ENCODE measurements at regions not wholly inside any gene's neighbourhood (a gene's known extent, or its start where the extent isn't known, plus 50 kb on each side); places are given as distances from the start of the nearest gene placed in this dataset.

DNA sequence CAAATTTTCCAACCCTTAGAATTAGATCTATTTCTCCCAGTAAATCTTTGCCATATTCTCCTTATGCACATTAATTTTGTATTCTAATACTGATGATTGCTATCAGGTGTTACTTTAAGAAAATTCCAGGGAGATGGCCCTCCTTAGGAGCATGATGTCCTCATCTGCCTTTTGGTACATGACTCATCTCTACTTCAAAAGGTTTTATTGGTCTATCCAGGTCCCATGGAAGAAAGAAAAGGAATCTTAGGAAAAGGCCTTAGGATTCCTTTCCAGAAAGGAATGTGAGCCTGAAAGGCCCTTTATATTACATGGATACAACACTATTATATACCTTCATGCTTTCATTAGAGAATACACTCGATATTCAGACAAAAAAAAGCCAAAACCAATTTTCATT is 968.2 kb downstream of the STIM2 start:
- TF ChIP-seq NFRKB (IDR thresholded peaks at IDR 0.05) (no peak), SUZ12 (IDR thresholded peaks at IDR 0.05) (no peak), TARDBP (IDR thresholded peaks at IDR 0.05) (no peak), CTBP1 (IDR thresholded peaks at IDR 0.05; ENCODE audit: borderline replicate concordance) (no peak), SP1 (IDR thresholded peaks at IDR 0.05) (no peak), HDGF (IDR thresholded peaks at IDR 0.05; ENCODE audit: borderline replicate concordance) (no peak), BHLHE40 (IDR thresholded peaks at IDR 0.05; ENCODE audit: borderline replicate concordance) (no peak), LEF1 (IDR thresholded peaks at IDR 0.05; ENCODE audit: borderline replicate concordance) (no peak), ELF4 (IDR thresholded peaks at IDR 0.05) (no peak), L3MBTL2 (conservative IDR thresholded peaks at IDR 0.05) (no peak), FOXA1 (IDR thresholded peaks at IDR 0.05) (no peak), FOXM1 (IDR thresholded peaks at IDR 0.05; ENCODE audit: borderline replicate concordance) (no peak)
- TF ChIP-seq, protein P1, sequence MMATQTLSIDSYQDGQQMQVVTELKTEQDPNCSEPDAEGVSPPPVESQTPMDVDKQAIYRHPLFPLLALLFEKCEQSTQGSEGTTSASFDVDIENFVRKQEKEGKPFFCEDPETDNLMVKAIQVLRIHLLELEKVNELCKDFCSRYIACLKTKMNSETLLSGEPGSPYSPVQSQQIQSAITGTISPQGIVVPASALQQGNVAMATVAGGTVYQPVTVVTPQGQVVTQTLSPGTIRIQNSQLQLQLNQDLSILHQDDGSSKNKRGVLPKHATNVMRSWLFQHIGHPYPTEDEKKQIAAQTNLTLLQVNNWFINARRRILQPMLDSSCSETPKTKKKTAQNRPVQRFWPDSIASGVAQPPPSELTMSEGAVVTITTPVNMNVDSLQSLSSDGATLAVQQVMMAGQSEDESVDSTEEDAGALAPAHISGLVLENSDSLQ (IDR thresholded peaks at IDR 0.05) = no peak
- CTCF ChIA-PET = no interaction called here
- DNase-seq (ENCODE audit: extremely low spot score) = no peak
- POLR2A ChIA-PET = no interaction called here

DNA sequence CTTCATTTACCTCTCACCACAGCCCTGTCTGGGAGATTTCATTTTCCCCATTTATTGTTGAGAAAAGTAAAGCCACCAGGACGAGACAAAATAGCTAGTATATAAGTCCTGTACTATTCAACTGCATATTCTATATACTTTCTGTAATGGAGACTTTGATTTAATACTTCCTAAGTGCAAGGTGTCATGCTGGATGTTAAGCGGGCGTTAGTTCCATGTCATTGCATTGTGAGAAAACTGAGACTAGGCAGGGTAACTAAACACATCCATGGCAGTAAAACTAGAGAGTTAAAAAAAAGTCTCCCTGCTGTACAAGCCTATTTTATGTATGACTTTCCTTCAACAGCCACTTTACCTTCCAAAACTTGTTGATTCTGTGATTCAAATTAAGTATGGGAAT is 969.6 kb downstream of the STIM2 start:
- TF ChIP-seq CTBP1 (IDR thresholded peaks at IDR 0.05; ENCODE audit: borderline replicate concordance) (no peak), FOXA1 (IDR thresholded peaks at IDR 0.05) (no peak), FOXK2 (IDR thresholded peaks at IDR 0.05) (no peak), ARNT (IDR thresholded peaks at IDR 0.05) (no peak), HDGF (IDR thresholded peaks at IDR 0.05; ENCODE audit: borderline replicate concordance) (no peak)
- TF ChIP-seq, protein P1 (IDR thresholded peaks at IDR 0.05) = no peak
- no peak for DNase-seq (ENCODE audit: extremely low spot score)
- POLR2A ChIA-PET = no interaction called here
- CTCF ChIA-PET = no interaction called here

DNA sequence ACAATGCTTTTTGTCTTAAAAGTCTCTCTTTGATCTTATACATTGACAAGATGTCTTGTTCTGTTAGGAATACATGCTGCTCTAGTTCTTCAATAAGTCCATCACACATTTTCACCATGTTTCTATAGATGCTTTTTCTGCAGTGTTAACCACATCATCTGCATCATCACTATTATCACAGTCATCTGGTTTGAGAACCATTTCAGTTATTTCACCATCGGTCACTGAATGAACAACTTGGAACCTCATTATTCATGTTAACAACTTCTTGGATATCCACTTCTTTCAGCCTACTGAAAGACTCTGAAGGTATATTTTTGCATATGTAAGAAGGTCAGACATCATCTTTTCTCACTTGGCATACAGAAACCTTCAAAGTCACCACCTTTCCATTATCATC is 975.2 kb downstream of the STIM2 start:
- no peak for DNase-seq (ENCODE audit: extremely low spot score)
- POLR2A ChIA-PET = no interaction called here
- CTCF ChIA-PET = no interaction called here
- TF ChIP-seq CTBP1 (IDR thresholded peaks at IDR 0.05; ENCODE audit: borderline replicate concordance) (no peak), ZNF384 (IDR thresholded peaks at IDR 0.05) (no peak), ELF4 (IDR thresholded peaks at IDR 0.05) (no peak), SUZ12 (IDR thresholded peaks at IDR 0.05) (no peak), FOXK2 (IDR thresholded peaks at IDR 0.05) (no peak), NFRKB (IDR thresholded peaks at IDR 0.05) (no peak), FOXA1 (IDR thresholded peaks at IDR 0.05) (no peak), BHLHE40 (IDR thresholded peaks at IDR 0.05; ENCODE audit: borderline replicate concordance) (no peak)
- TF ChIP-seq, protein P1 (IDR thresholded peaks at IDR 0.05) = no peak

DNA sequence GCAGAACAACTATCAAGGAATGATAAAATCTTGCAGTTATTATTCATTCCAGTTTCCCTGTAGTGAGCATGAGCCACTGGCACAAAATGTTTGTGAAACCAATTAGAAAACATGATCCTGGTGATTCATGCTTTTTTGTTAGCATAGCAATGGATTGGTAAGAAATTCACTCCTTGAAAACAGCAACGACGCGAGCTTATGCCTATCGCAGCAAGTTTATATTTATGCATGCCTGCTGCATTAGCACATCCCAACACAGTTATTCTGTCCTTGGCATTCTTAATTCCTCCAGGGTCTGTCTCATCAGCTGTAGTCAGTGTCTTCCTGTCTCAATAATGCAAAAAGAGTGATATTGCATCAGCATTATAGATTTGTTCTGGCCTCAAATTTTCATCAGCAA is 975.9 kb downstream of the STIM2 start:
- DNase-seq (ENCODE audit: extremely low spot score) = no peak
- ChIA-PET CTCF (no interaction called here), POLR2A (no interaction called here)
- TF ChIP-seq ZNF384 (IDR thresholded peaks at IDR 0.05) (no peak), HDGF (IDR thresholded peaks at IDR 0.05; ENCODE audit: borderline replicate concordance) (no peak), FOXM1 (IDR thresholded peaks at IDR 0.05; ENCODE audit: borderline replicate concordance) (no peak), L3MBTL2 (conservative IDR thresholded peaks at IDR 0.05) (no peak)

DNA sequence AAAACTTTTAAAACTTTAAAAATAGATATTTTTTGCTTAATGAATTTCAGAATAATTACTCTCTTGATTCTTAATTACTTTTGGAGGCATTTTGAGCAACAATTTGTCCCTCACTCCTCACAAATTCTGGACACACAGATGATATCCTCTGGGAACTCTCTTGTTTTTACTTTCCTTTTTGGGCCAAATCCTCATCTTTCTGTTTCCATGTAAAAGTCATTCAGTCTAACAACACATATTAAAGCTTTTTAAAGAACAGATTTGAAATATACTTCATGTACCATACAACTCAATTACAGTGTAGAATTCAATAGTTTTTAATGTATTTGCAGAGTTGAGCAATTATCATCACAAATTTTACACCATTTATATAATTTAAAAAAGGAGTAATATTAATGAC is 983.1 kb downstream of the STIM2 start:
- ChIA-PET POLR2A (no interaction called here), CTCF (no interaction called here)
- TF ChIP-seq ZNF384 (IDR thresholded peaks at IDR 0.05) = no peak
- no peak for TF ChIP-seq TARDBP (IDR thresholded peaks at IDR 0.05)
- no peak for TF ChIP-seq CTBP1 (IDR thresholded peaks at IDR 0.05; ENCODE audit: borderline replicate concordance)
- TF ChIP-seq SP1 (IDR thresholded peaks at IDR 0.05) = no peak
- TF ChIP-seq L3MBTL2 (conservative IDR thresholded peaks at IDR 0.05) = no peak
- no peak for TF ChIP-seq LEF1 (IDR thresholded peaks at IDR 0.05; ENCODE audit: borderline replicate concordance)
- no peak for TF ChIP-seq ELF4 (IDR thresholded peaks at IDR 0.05)
- TF ChIP-seq HDGF (IDR thresholded peaks at IDR 0.05; ENCODE audit: borderline replicate concordance) = no peak
- no peak for TF ChIP-seq NFRKB (IDR thresholded peaks at IDR 0.05)
- TF ChIP-seq FOXM1 (IDR thresholded peaks at IDR 0.05; ENCODE audit: borderline replicate concordance) = no peak
- no peak for TF ChIP-seq FOXA1 (IDR thresholded peaks at IDR 0.05)
- no peak for TF ChIP-seq FOXK2 (IDR thresholded peaks at IDR 0.05)
- TF ChIP-seq, protein P1 (IDR thresholded peaks at IDR 0.05) = no peak
- no peak for TF ChIP-seq ARNT (IDR thresholded peaks at IDR 0.05)
- no peak for DNase-seq (ENCODE audit: extremely low spot score)

DNA sequence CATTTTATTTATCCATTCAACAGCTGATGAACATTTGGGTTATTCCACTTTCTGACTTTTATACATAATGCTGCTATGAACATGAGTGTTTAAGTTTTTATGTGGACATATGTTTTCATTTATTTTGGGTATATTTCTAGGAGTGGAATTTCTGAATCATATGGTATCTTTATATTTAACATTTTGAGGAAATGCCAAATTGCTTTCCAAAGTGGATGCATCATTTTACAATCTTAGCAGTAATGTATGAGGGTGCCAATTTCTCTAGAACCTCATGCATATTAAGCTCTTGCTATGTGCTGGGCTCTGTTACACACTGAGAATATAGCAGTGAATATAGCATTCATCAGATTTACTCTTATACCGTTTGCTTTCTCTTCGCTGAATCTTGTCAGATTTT is 983.7 kb downstream of the STIM2 start:
- TF ChIP-seq FOXK2 (IDR thresholded peaks at IDR 0.05) = no peak
- TF ChIP-seq HDGF (IDR thresholded peaks at IDR 0.05; ENCODE audit: borderline replicate concordance) = no peak
- no peak for TF ChIP-seq SUZ12 (IDR thresholded peaks at IDR 0.05)
- TF ChIP-seq L3MBTL2 (conservative IDR thresholded peaks at IDR 0.05) = no peak
- TF ChIP-seq FOXM1 (IDR thresholded peaks at IDR 0.05; ENCODE audit: borderline replicate concordance) = no peak
- TF ChIP-seq ZNF384 (IDR thresholded peaks at IDR 0.05) = no peak
- TF ChIP-seq CTBP1 (IDR thresholded peaks at IDR 0.05; ENCODE audit: borderline replicate concordance) = no peak
- TF ChIP-seq BHLHE40 (IDR thresholded peaks at IDR 0.05; ENCODE audit: borderline replicate concordance) = no peak
- TF ChIP-seq ELF4 (IDR thresholded peaks at IDR 0.05) = no peak
- TF ChIP-seq FOXA1 (IDR thresholded peaks at IDR 0.05) = no peak
- TF ChIP-seq, protein P1 (IDR thresholded peaks at IDR 0.05) = no peak
- TF ChIP-seq LEF1 (IDR thresholded peaks at IDR 0.05; ENCODE audit: borderline replicate concordance) = no peak
- no peak for TF ChIP-seq TARDBP (IDR thresholded peaks at IDR 0.05)
- no peak for TF ChIP-seq SP1 (IDR thresholded peaks at IDR 0.05)
- TF ChIP-seq NFRKB (IDR thresholded peaks at IDR 0.05) = no peak
- no peak for TF ChIP-seq ARNT (IDR thresholded peaks at IDR 0.05)
- DNase-seq (ENCODE audit: extremely low spot score) = no peak
- ChIA-PET POLR2A (no interaction called here), CTCF (no interaction called here)

All from HEK293T (cell line).